Tibial nerve (tissue), 4 donors: ENCODE measurements at regions not wholly inside any gene's neighbourhood (a gene's known extent, or its start where the extent isn't known, plus 50 kb on each side); places are given as distances from the start of the nearest gene placed in this dataset.

Experiments
- CTCF ChIP-seq, 5 experiments: fragments of 200-600 bp in 3 of 5; fragments of 450-650 bp in 2 of 5; sonication (generic) in 3 of 5; IDR thresholded peaks; one replicate each; pipeline ENCODE4 v1.5.1; 2016 to 2019; ENCODE audit warnings: antibody characterized with exemption in 5 of 5, mild to moderate bottlenecking in 3 of 5, moderate library complexity in 2 of 5
- EP300 ChIP-seq, 2 donors: sonication (generic); formaldehyde crosslinking; IDR thresholded peaks; one replicate each; pipeline ENCODE4 v1.6.1; 2017; ENCODE audit warnings: antibody characterized with exemption in 2 of 2, mild to moderate bottlenecking in 1 of 2

DNA sequence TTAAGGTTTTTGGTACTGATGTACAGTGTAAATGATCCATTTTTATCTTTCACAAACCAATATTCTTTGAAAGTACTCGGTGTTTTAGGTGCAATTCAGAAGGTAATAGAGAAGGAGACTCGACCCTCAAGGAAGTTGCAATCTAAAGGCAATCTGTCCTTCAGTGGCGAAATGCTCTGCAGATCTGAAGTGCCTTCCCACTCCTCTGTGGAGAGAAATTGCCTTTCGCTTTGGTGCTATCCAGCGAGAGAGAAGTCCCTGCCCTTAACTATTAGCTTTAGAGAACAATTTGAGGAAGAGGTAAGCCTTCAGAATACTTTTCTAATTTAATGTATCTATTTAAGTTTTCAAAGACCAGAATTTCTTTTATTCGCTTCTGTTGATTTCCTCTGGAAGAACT lies 371.8 kb upstream of the FANCL start:
- TF ChIP-seq EP300 (IDR thresholded peaks at IDR 0.05) (no peak), CTCF (IDR thresholded peaks at IDR 0.05) (no peak)
